GM18507 (cell line): ENCODE measurements at regions not wholly inside any gene's neighbourhood (a gene's known extent, or its start where the extent isn't known, plus 50 kb on each side); places are given as distances from the start of the nearest gene placed in this dataset.

Source experiments
- DNase-seq: peaks from one replicate; pipeline ENCODE4 v3.0.0; 2011; ENCODE audit warnings: low read depth; ENCODE audit not compliant: insufficient read length; ENCODE audit errors: extremely low spot score
- FAIRE-seq: peaks from 2 replicates; lab custom pipeline; 2011; peaks lifted over from hg19 to GRCh38; lab: Jason Lieb, UNC

DNA sequence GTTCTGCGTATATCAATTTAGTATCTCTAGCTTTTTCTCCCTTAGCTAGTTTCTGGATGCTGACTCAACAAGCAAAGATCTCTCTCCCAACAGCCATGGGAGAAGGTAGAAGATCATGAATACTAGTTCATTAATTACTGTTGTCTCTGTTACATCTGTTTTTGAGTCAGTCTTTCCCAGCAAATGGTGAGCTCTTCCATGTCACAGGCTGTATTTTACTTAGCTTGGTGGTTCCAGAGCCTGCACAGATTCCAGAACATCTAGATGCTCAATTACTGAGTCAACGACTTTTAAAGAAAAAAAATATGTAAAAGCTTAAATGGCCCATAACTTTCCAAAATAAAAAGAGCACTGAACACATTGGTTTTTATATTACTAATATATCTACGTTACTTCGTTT is 307.2 kb downstream of the NSG2 start:
- DNase-seq = no peak

DNA sequence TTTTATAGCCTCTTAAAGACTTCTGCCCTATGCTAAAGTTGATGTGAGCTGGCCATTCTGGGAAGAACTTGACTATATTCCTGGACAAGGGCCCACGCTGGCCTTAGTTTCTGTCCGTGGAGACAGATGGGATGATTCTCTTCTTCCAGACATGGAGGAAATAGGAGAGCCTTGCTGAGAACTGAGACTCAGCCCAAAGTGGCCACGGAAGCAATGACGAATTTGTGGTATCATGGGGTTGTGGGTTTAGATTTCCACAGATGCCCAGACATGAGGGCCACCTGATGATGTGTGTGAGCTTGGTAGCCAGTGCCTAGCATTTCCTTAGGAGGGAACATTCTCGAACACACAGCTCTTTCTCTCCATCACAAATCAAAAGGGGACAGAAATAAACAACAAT is 309.1 kb downstream of the NSG2 start:
- no peak for DNase-seq
- no peak for FAIRE-seq

More for the DNA sequence above, 307.2 kb downstream of the NSG2 start:
- no peak for FAIRE-seq

DNA sequence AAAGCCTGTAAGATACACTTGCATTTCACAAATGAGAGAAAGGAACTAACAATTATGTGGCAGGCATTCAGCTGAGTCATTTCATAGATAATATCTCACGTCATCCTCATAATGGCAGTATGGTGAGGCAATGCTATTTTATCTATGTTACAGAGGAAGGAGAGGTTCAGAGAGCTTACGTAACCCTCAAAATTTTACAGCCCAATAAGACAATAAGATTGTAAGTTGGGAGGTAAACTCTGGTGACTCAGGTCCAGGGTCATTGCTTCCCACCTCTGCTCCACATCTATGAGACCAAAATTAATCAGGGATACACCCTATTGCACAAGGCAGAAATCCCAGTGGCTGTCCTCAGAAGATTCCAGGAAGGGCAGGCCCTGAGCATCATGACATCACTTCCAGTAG is 309.7 kb downstream of the NSG2 start:
- DNase-seq (no peak), FAIRE-seq (no peak)

DNA sequence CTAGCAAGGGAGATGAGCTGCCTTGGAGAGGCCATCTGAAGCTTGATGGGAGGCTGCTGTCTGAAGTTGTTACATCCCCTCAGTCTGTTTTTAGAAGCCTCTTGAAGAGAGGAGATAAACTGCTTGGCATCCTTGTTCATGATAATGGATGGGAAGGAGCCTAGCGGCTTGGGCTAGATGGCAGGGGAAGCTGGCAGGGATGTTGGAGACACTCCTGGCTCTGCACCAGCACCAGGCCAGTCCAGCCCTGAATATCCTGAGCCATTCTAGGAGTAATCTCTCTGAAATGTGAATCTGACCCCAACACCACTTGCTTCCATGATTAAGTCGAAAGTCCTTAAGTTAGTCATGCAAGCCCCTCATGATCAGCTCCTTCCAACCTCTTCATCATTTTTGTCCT is 310.5 kb downstream of the NSG2 start:
- no peak for FAIRE-seq
- no peak for DNase-seq

DNA sequence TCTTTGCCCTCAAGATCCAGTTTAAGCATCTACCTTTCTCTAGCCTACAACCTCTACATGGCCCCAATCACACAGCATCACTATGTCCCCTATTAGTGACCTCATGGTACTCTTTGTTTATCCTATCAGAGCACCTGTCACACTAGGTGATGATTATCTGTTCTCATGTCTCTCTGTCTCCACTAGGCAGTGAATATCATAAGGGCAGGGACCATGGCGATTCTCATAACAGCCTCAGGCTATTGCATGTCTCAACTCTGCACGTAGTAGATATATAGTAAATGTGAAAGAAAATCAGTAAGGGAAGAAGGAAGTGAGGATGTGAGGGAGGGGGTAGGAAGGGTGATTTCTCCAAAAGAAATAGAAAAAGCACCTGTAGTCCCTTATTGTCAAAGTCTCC is 311.0 kb downstream of the NSG2 start:
- FAIRE-seq (no peak), DNase-seq (no peak)

DNA sequence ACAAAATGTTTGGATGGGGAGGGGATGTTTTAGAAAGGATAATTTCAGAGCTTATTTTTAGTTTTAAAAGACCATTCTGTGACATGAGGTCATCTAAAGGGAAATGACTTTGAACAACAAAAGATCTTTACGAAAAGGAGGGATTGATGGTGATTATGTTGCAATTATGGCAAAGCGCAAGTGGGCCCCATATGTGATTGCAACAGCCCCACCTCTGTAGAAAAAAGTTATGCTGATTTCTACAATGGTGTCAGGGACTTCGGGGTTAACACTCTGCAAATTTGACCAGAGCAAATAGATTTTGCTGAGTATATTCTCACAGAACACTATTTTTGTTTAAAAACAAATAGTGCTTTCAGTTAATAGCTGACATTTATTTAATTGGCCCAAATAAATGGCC is 312.8 kb downstream of the NSG2 start:
- DNase-seq (no peak), FAIRE-seq (no peak)

DNA sequence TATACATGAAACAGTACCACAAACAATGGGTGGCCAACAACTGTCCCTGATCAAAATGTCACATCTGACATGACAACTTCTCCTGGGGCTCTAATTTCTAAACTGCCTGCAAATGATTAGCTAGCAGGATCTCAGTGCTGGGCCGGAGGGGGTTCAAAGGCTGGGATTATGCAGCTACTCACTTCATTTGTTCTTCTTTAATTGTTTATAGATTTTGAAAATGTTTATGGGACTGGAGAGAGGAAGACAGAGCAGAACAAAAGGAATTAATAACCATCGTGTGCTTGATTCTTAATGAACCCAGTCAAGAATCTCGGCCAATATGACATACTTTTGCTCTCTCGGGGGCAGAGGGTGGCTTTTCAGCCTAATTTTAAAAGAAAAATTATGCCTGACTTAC is 313.6 kb downstream of the NSG2 start:
- no peak for FAIRE-seq
- DNase-seq = no peak

DNA sequence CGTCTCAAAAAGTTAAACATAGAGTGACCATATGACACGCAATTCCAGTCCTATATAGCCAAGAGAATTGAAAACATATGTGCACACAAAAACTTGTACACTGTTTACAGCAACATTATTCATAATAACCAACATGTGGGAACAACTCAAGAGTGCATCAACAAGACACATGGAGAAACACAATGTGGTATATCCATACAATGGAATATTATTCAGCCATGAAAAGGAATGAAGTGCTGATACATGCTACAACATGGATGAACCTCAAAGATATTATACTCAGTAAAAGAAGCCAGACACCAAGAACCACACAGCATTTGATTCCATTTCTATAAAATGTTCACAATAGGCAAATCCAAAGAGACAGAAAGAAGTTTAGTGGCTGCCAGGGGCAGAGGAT is 317.0 kb downstream of the NSG2 start:
- FAIRE-seq = no peak
- no peak for DNase-seq

DNA sequence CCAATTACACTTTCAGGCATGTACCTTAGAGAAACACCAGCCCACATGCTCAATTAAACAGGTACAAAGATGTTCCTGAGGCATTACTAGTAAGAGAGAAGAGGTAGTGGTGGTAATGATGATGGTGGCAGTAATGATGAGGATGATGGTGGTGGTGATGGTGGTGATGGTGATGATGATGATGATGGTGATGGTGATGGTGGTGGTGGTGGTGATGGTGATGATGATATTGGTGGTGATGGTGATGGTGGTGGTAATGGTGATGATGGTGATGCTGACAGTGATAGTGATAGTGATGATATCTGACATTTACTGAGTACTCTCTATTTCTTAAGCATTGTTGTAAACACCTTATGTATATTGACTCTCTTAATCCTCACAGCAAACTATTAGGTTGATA is 318.4 kb downstream of the NSG2 start:
- DNase-seq (no peak), FAIRE-seq (no peak)

DNA sequence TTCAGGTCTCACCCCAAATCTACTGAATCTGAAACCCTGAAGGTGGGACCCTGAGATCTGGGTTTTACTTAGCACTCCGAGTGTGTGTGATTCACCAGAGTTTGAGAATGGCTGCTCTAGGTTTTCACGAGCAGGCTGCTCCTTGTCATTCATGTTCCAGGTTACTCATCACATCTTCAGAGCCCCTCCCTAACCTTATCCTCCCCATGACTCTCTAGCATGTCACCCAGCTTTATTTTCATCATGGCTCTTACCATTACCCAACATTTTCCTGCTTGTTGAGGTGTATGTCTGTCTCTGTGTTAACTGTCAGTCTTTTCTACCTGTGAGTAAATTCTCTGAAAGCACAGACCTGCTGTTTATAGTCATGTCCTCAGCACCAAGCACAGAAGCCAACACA is 319.2 kb downstream of the NSG2 start:
- DNase-seq (no peak), FAIRE-seq (no peak)

DNA sequence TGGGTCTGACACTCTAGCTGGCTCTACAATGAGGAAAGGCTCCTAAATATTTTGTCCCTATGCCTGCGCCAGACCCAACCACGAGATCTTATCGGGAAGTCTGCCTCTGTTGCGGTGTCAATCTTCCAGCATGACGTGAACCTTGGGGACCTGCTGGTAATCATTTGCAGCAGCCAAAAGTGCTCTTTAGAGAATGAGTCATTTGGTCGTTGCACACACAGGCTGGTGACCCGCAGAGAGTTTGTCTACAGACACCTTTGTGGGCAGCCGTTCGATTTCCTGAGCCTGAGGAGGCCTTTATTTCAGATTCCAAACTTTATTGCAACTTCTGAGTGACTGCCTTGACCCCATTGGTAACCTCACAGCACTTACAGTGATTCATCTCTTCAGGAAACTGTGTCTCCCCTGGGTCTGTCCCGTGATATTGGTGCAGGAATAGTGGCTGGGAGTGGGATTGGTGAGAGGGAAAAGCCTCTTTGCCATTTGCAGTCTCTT is 326.1 kb downstream of the NSG2 start:
- DNase-seq = no peak
- no peak for FAIRE-seq

DNA sequence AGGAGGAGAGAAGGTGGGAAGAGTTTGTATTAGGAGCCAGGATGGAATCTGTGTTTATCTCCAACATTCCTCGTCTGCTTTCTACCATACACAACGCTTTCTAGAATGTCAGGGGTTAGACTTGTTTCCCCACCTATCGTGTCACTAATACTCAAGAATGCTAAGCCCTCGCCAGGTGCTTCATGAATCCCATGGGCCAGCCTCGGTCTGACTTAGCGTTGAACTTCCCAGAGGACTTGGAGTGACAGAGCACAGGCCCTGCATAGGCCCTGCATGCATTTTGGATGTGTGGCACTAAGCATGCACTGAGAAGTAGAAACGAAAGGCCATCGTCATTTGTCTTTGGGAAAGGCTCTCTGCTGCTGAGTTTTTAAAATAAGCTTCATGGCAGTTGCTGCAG is 328.7 kb downstream of the NSG2 start:
- no peak for FAIRE-seq

DNA sequence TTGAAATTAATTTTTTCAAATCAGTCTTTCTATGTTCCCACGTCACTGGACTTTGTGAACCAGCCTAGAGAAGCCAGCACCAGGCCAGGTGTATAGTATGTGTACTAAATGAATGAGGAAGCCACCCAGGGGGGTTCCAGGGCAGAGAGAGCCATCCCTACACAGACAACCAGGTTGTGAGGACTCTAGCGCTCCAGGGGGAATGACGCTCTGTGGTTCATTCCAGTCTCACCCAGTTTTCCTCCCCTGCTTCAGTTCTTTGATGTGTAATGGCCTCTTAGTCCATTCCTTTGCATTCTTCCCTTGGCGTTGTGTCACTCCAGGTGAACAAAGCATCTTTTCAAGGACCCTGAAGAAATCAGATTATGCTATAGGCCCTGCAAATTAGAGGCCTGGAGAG is 330.6 kb downstream of the NSG2 start:
- no peak for FAIRE-seq

More for the DNA sequence above, 328.7 kb downstream of the NSG2 start:
- no peak for DNase-seq

DNA sequence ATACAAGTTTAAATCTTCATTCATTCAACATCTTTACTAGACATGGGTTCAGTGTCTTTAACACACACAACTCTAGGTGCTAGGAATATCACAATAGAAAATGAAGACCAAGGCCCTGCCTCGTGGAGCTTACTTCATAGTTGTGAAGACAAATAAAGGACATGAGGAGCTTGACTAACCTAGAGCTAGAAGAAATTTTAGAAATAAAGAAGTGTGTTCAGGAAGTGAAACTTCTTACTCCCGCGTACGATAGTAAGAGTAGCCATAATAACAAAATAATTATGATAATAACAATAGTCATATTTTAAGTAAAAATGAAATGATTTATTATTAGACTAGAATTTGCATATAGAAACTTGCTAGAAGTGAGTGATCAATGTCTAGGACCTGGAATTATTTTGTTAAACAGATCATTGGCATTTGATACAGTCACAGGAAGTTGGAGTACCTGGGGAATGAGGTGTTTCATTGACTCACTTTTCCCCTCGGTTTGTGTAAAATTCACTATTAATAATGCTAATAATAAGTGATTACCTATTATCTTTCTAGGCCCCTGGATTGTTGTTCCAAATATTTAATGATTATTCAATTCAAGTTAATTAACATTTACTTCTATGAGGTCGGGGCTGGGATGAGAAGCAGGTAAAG is 331.3 kb downstream of the NSG2 start:
- FAIRE-seq (no peak), DNase-seq (no peak)

More for the DNA sequence above, 330.6 kb downstream of the NSG2 start:
- DNase-seq = no peak

DNA sequence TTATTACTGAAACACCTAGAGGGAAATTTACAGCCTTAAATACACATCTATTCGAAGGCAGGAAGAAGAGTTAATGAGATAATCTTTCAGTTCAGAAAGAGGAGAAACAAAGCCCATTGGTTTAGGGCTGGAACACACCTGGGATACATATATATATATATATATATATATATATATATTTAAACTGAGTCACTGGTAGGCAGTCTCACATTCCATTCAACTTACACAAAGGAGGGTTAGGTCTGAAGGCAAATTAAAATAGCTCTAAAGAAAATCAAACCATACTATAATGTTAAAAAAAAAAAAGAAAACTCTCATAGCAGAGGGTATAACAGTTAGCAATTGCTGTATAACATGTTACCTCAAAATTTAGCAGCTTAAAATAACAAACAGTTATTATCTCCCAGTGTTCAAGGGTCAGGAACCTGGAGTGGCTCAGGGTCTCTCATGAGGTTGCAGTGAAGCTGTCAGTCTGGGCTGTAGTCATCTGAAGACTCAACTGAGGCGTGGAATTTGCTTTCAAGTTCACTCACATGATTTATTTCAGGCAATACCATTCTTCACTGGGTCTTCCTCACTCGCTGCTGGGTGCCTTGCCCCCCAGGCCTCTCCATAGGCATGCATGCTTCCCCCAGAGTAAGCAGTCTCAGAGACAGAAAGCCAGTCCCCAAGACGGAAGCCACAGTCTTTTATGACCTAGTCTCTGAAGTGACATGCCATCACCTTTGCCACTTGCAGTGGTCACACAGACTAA is 332.8 kb downstream of the NSG2 start:
- DNase-seq (no peak), FAIRE-seq (no peak)

DNA sequence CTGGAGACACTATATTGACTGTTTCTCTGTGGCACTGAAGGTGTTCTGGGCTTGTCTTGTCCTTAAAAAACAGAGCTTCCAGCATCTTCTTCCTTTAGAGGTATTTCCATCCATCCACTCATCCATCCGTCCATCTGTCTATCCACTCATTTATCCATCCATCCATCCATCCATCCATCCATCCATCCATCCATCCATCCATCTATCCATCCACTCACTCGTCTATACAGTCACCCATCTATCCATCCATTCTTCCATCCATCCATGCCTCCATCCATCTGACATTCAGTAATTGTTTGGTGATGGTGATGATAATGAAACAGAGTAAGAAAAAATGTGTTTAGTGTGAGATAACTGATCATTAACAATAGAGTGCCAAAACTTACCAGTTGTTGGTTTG is 334.8 kb downstream of the NSG2 start:
- DNase-seq (no peak), FAIRE-seq (no peak)

DNA sequence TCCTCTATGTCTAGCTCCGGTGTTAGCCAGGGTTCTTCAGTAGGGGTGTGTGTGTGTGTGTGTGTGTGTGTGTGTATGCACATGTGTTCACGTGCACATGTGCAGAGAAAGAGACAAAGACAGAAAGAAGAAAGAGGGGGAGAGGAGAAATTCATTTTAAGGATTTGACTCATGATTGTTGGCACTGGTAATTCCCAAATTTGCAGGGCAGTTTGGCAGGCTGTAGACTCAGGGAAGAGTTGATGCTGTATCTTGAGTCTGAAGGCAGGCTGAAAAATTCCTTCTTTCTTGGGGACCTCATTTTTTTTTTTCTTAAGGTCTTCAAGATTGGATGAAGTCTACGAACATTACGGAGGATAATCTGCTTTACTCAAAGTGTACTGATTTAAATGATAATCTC is 335.7 kb downstream of the NSG2 start:
- DNase-seq = no peak
- FAIRE-seq = no peak

DNA sequence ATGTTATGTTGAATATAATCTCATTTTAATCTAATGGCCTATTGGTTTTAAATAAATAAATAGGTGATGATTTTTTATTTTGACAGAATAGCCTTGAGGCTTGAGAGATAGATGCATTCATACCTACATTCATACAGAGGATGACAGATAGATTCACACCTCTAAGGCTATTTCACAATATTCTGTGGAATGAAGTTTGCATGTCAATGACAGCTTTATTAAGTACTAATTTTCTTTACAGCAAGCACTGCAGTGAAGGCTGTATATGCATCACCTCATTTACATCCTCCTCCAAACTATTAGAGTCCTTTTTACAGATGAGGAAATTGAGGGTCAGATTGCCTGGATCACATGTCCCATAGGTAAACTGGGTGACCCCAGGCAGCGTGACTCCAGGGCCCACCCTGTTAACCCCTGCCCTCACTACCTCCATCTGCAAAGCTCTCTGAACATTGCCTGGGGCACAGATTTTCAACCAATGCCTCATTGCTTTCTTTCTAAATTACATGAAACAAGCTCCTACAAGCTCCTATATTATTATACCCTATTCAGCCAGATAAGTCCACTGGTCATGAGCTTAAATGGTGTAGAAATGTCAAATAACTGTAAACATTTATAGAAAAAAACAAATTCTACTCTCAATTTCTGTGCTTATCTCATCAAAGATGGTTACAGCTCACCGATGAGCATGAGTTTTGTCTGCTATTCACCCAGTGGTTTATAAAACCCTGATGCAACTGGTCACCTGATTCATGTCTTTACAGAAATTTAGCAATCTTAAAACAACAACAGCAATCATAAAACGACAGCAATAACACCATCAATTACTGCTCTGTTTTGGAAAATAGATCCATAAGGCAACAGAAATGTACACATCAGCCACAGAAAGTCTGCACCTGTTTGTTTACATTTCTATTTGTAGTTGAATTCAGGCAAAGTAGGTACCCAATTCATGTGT is 338.0 kb downstream of the NSG2 start:
- FAIRE-seq = no peak
- no peak for DNase-seq

DNA sequence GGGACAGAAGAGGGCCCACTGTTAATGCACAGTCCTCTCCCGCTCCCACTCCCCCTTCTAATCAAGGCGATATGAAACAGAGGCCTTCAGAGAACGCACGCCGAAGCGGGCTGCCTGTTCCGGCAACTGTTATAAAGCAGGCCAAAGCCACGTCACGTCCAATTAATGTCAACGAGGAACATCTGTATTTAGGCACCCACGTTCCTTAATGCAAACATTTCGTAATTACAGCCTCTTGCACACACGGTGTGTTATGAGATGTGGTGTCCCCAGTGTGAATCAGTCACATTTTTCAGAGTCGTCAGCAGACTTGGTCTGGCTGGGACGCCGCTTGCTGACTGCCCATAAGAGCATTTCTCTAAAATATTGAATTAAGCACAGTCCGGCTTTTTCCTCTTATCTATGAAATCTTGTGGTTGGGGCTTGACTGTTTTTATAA is 339.0 kb downstream of the NSG2 start:
- DNase-seq (no peak), FAIRE-seq (no peak)

DNA sequence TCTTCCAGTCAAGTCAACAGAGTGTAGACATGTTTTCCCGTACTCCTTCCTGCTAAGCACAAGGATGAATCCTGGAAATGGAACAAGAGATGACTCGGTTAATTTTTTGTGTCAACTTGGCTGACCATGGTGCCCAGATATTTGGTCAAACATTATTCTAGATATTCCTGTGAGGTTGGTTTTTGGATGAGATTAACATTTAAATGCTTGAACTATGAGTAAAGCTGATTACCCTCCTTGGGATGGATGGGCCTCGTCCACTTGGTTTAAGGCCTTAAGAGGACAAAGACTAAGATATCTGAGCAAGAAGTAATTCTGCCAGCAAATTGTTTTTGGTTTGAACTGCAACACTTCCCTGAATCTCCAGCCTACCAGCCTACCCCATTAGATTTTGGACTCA is 338.1 kb upstream of the MSX2 start:
- FAIRE-seq (no peak), DNase-seq (no peak)
